Sigmoid colon (tissue), 6 donors: ENCODE measurements at regions not wholly inside any gene's neighbourhood (a gene's known extent, or its start where the extent isn't known, plus 50 kb on each side); places are given as distances from the start of the nearest gene placed in this dataset.

ENCODE experiments used
- DNase-seq: peaks from one replicate; pipeline ENCODE4 v3.0.0-alpha.2; 2019
- H3K27ac ChIP-seq, 4 donors: fragments of 200-600 bp; sonication (generic); one replicate each; pipeline ENCODE4 v1.5.1; 2016 to 2019; ENCODE audit warnings: mild to moderate bottlenecking in 1 of 4
- H3K27me3 ChIP-seq, 3 donors: fragments of 200-600 bp; sonication (generic); one replicate each; pipeline ENCODE4 v1.5.1; 2019; ENCODE audit warnings: mild to moderate bottlenecking in 1 of 3
- H3K36me3 ChIP-seq, 4 donors: fragments of 200-600 bp; sonication (generic); one replicate each; pipeline ENCODE4 v1.5.1; 2016 to 2019
- H3K4me1 ChIP-seq, 4 donors: fragments of 200-600 bp; sonication (generic); one replicate each; pipeline ENCODE4 v1.5.1; 2017 to 2019
- H3K4me3 ChIP-seq, 4 donors: fragments of 200-600 bp; sonication (generic); one replicate each; pipeline ENCODE4 v1.5.1; 2017 to 2019; ENCODE audit warnings: mild to moderate bottlenecking in 2 of 4, moderate library complexity in 1 of 4
- H3K9me3 ChIP-seq, 4 donors: fragments of 200-600 bp in 3 of 4; sonication (generic) in 3 of 4; one replicate each; pipeline versions ENCODE4 v1.5.1 to v1.6.1; 2013 to 2019
- EP300 ChIP-seq, 4 donors: sonication (generic); formaldehyde crosslinking; IDR thresholded peaks; one replicate each; pipeline ENCODE4 v1.6.1; 2017; ENCODE audit warnings: antibody characterized with exemption in 4 of 4
- POLR2A ChIP-seq, 2 donors: fragments of 450-650 bp; IDR thresholded peaks; one replicate each; pipeline ENCODE4 v1.6.1; 2016; ENCODE audit warnings: antibody characterized with exemption in 2 of 2, mild to moderate bottlenecking in 2 of 2, moderate library complexity in 2 of 2
- POLR2AphosphoS5 ChIP-seq, 4 donors: sonication (generic); formaldehyde crosslinking; IDR thresholded peaks; one replicate each; pipeline ENCODE4 v1.6.1; 2017; ENCODE audit warnings: antibody characterized with exemption in 4 of 4
- WGBS, 2 donors: extraction: QIAGEN DNeasy Blood & Tissue Kit; methylation state at CpG; one replicate each; pipeline ENCODE4 v1.1.7; 2013; 5-methylcytosine and 5-hydroxymethylcytosine counted together
- intact Hi-C: fragments of 100-400 bp; cut with DNase I; formaldehyde crosslinking; loops from one replicate; pipeline ENCODE4 v1.15.1; 2023
- TF ChIP-seq, protein P1 (sequence below), 4 experiments: fragments of 450-650 bp in 3 of 4; fragments of 200-600 bp in 1 of 4; IDR thresholded peaks; one replicate each; pipeline ENCODE4 v1.5.1; 2016 to 2019; ENCODE audit warnings: antibody characterized with exemption in 4 of 4, mild to moderate bottlenecking in 3 of 4, moderate library complexity in 2 of 4
- donor health status: healthy with polysubstance abuse.
- donor health status: healthy.

DNA sequence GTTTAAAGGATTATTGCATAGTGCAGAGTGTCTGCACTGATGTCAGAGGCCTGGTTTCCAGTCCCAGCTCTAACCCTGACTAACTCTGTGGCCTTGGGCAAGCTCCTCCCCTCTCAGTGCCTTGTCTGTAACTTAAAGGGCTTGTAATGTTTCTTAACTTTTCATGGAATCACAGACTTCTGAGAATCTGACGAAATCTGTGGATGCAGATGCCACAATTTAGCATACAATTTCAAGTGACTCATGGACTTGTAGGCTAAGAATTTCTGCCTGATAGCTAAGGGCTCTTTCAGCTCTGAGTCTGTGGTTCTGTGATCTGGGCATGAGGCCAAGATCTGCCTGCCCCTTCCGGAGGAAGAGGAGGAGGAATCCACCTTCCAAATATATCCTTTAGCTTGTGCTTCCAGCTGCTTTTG is 236.9 kb downstream of the AR start:
- 8 to 29% methylated on average over 2 of the region's 2 CpGs for WGBS, 2 donors
- TF ChIP-seq POLR2A (IDR thresholded peaks at IDR 0.05) (no peak), POLR2AphosphoS5 (IDR thresholded peaks at IDR 0.05) (peak in 1 of 4 donors; percentile 17), EP300 (IDR thresholded peaks at IDR 0.05) (no peak)
- TF ChIP-seq, protein P1, sequence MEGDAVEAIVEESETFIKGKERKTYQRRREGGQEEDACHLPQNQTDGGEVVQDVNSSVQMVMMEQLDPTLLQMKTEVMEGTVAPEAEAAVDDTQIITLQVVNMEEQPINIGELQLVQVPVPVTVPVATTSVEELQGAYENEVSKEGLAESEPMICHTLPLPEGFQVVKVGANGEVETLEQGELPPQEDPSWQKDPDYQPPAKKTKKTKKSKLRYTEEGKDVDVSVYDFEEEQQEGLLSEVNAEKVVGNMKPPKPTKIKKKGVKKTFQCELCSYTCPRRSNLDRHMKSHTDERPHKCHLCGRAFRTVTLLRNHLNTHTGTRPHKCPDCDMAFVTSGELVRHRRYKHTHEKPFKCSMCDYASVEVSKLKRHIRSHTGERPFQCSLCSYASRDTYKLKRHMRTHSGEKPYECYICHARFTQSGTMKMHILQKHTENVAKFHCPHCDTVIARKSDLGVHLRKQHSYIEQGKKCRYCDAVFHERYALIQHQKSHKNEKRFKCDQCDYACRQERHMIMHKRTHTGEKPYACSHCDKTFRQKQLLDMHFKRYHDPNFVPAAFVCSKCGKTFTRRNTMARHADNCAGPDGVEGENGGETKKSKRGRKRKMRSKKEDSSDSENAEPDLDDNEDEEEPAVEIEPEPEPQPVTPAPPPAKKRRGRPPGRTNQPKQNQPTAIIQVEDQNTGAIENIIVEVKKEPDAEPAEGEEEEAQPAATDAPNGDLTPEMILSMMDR (IDR thresholded peaks at IDR 0.05): no peak
- no peaks in the 10 kb centered on the region for H3K27me3 ChIP-seq
- H3K4me3 ChIP-seq: no peak overlapping the region
- no peaks in the 10 kb centered on the region for H3K36me3 ChIP-seq
- DNase-seq: peak; percentile 77
- peaks cover 0 to 11% (median 8%) of the 10 kb centered on the region in 4 donors for H3K4me1 ChIP-seq
- no peaks in the 10 kb centered on the region for H3K9me3 ChIP-seq
- H3K27ac ChIP-seq: peak overlapping the region in 3 of 4 donors; percentile 34 to 59 (median 36)
- intact Hi-C loops: no loop called here

DNA sequence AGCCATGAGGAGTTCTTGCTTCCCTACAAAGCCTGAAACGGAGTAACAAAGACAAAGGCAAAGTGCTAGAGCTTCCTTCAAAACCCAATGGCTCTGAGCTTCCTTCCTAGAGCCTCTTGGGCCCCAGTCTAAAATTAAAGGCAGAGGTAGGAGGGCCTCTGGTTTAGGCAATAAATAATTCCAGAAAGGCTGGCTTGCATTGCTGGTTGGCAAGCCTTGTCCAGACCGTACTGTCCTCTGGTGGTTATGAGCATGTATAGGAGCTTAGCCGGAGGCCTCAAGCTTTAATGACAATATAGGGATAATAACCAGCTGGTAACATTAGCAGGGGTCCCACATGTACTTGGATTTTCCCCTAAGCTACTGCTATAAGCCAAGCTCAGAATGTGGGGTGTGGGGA is 237.3 kb downstream of the AR start:
- no peak for DNase-seq
- Histone ChIP-seq H3K4me1 (peaks cover 0 to 11% (median 8%) of the 10 kb centered on the region in 4 donors), H3K9me3 (no peaks in the 10 kb centered on the region), H3K36me3 (no peaks in the 10 kb centered on the region), H3K27me3 (no peaks in the 10 kb centered on the region), H3K27ac (peak overlapping the region in 3 of 4 donors; percentile 18 to 36 (median 34)), H3K4me3 (no peak overlapping the region)
- WGBS, 2 donors: 41 to 57% methylated on average over 3 of the region's 3 CpGs
- TF ChIP-seq, protein P1 (IDR thresholded peaks at IDR 0.05): no peak
- intact Hi-C loops: no loop called here

DNA sequence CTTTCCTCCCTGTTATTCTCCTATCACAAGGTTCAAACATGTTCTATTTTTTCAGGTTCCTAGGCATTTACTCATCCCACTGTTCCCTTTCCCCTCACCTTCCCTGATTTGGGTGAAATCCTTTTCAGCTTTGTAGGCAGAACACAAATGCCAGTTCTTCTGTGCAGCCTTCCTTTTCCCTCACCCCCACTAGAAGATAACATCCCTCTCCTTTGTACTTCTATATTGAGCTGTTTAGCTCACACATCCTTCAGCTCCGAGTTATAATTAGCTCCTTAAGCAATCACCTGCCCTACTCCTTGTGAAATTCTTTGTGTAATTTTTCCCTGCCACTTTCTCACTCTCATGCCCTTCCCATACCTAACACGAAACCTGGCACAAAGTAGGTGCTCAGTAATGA is 240.9 kb downstream of the AR start:
- Histone ChIP-seq H3K27me3 (no peaks in the 10 kb centered on the region), H3K4me3 (no peak overlapping the region), H3K9me3 (no peaks in the 10 kb centered on the region), H3K36me3 (no peaks in the 10 kb centered on the region), H3K27ac (no peak overlapping the region), H3K4me1 (peaks cover 0 to 11% (median 8%) of the 10 kb centered on the region in 4 donors)
- 42 to 70% methylated on average over 2 of the region's 2 CpGs for WGBS, 2 donors
- TF ChIP-seq POLR2A (IDR thresholded peaks at IDR 0.05) (no peak), POLR2AphosphoS5 (IDR thresholded peaks at IDR 0.05) (no peak), EP300 (IDR thresholded peaks at IDR 0.05) (no peak)
- TF ChIP-seq, protein P1 (IDR thresholded peaks at IDR 0.05): no peak
- no peak for DNase-seq
- intact Hi-C loops: no loop called here

DNA sequence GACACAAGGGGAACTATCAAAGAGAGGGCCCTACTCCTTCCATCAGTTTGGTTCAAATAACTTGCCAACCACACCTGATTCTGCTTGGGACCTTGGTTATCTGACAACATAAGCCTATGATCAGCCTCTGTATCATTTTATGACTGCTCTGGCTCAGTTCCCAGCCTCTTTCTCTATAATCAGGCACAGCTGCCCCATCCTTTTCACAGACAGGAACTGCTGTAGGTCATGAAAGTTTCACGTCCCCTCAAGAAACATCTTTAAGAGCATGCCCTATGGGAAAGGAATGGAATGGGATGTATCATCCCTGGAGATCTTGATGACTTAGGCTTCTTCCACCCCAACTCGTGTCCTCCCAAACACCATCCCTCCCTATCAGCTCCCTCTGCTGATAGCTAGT is 243.4 kb downstream of the AR start:
- no peaks in the 10 kb centered on the region for H3K9me3 ChIP-seq
- no peak overlapping the region for H3K27ac ChIP-seq
- no peaks in the 10 kb centered on the region for H3K36me3 ChIP-seq
- 45 to 72% methylated on average over 2 of the region's 2 CpGs for WGBS, 2 donors
- TF ChIP-seq, protein P1 (IDR thresholded peaks at IDR 0.05): no peak
- no peak overlapping the region for H3K4me3 ChIP-seq
- H3K4me1 ChIP-seq: no peaks in the 10 kb centered on the region
- no peaks in the 10 kb centered on the region for H3K27me3 ChIP-seq
- DNase-seq: no peak
- intact Hi-C loops: no loop called here

DNA sequence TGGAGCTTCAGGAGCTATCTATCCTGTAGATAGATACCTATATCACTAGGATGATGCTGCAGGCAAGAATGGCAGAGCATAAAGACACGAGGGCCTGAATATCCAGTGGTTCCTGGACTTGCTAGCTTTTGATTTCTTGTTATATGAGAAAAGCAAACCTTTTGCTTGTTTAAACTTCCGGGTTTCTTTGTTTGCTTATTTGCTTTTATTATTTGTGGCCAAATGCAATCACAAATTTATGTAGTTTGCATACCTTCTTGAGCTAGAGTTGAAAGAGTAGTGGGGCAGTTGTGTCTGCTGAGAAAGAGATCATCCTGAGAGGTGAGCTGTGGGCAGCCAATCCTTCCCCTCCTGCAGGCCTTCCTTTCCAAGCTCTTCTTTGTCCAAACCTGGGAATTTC is 245.7 kb downstream of the AR start:
- H3K9me3 ChIP-seq: no peaks in the 10 kb centered on the region
- no peaks in the 10 kb centered on the region for H3K27me3 ChIP-seq
- TF ChIP-seq, protein P1 (IDR thresholded peaks at IDR 0.05): no peak
- no peak for TF ChIP-seq POLR2AphosphoS5 (IDR thresholded peaks at IDR 0.05)
- DNase-seq: no peak
- no peaks in the 10 kb centered on the region for H3K36me3 ChIP-seq
- WGBS, 2 donors: 21 to 65% methylated on average over 2 of the region's 2 CpGs
- no peaks in the 10 kb centered on the region for H3K4me1 ChIP-seq
- H3K27ac ChIP-seq: no peak overlapping the region
- intact Hi-C loops: no loop called here
- H3K4me3 ChIP-seq: no peak overlapping the region
